GM12878 (cell line): ENCODE measurements at regions not wholly inside any gene's neighbourhood (a gene's known extent, or its start where the extent isn't known, plus 50 kb on each side); places are given as distances from the start of the nearest gene placed in this dataset.

Experiments used
- ATAC-seq: fragments of 200-7000 bp; cut with Tn5 transposase; 3 replicates; pipeline ENCODE4 v1.9.1; 2020; ENCODE audit warnings: mild to moderate bottlenecking, moderate library complexity
- BruUV-seq: library from RNA; stranded (reverse); fragments of 400-500 nt; replicated peaks from 2 replicates; lab custom pipeline; 2021; lab: Mats Ljungman, UMichigan
- CTCF ChIA-PET: fragments of 300-600 bp; sonication (Branson Sonifier 250); formaldehyde crosslinking; extraction: SDS; loops from one replicate; lab custom pipeline; 2021; ENCODE audit warnings: inconsistent platforms; lab: Yijun Ruan, JAX
- POLR2A ChIA-PET: fragments of 350-600 bp; formaldehyde crosslinking; extraction: SDS; loops from one replicate; lab custom pipeline; 2021; ENCODE audit warnings: inconsistent platforms; lab: Charles Lee
- RAD21 ChIA-PET: fragments of 300-600 bp; sonication (Branson Sonifier 250); formaldehyde crosslinking; loops from one replicate; lab custom pipeline; 2023; ENCODE audit warnings: antibody characterized with exemption; ENCODE audit not compliant: unreplicated experiment; lab: Charles Lee
- SMC1A ChIA-PET: fragments of 300-600 bp; sonication (Branson Sonifier 250); formaldehyde crosslinking; loops from one replicate; lab custom pipeline; 2023; ENCODE audit not compliant: unreplicated experiment, uncharacterized antibody; lab: Charles Lee
- DNase-seq: peaks from one replicate; pipeline ENCODE4 v3.0.0-alpha.2; 2011; ENCODE audit warnings: low read depth, low spot score
- FAIRE-seq: peaks from 3 replicates; lab custom pipeline; 2011; peaks lifted over from hg19 to GRCh38; lab: Jason Lieb, UNC
- H2AFZ ChIP-seq: 2 replicates; pipeline ENCODE4 v1.6.0; 2011; ENCODE audit warnings: low read depth, low read length, control low read depth; ENCODE audit not compliant: control insufficient read depth
- H3K27ac ChIP-seq: 2 replicates; pipeline ENCODE4 v1.5.1; 2011; ENCODE audit warnings: control low read depth; ENCODE audit not compliant: control insufficient read depth, insufficient read depth
- H3K27me3 ChIP-seq, 2 experiments: replicated peaks in 1 of 2; 2 replicates each; pipeline versions ENCODE4 v1.6.0 to v1.6.1; 2011; ENCODE audit warnings: low read length in 1 of 2; ENCODE audit not compliant: control insufficient read depth in 2 of 2, insufficient read depth in 2 of 2
- H3K36me3 ChIP-seq, 2 experiments: 2 replicates each; pipeline ENCODE4 v1.5.1; 2011; ENCODE audit warnings: low read length in 1 of 2; ENCODE audit not compliant: control insufficient read depth in 2 of 2, insufficient read depth in 2 of 2
- H3K4me1 ChIP-seq: 2 replicates; pipeline ENCODE4 v1.6.1; 2011; ENCODE audit warnings: mild to moderate bottlenecking, low read length, moderate library complexity, mixed read lengths; ENCODE audit not compliant: control insufficient read depth, insufficient read depth
- H3K4me2 ChIP-seq: 2 replicates; pipeline ENCODE4 v1.6.0; 2011; ENCODE audit warnings: control low read depth; ENCODE audit not compliant: control insufficient read depth, insufficient read depth
- H3K4me3 ChIP-seq: fragments of 200-600 bp; sonication (generic); 2 replicates; pipeline ENCODE4 v1.5.1; 2016
- H3K79me2 ChIP-seq: 2 replicates; pipeline ENCODE4 v1.6.0; 2011; ENCODE audit warnings: low read length; ENCODE audit not compliant: control insufficient read depth, insufficient read depth
- H3K9ac ChIP-seq: 2 replicates; pipeline ENCODE4 v1.8.0; 2011; ENCODE audit warnings: low read length, control low read depth, mixed read lengths; ENCODE audit not compliant: control insufficient read depth, insufficient read depth
- H3K9me3 ChIP-seq: replicated peaks from 3 replicates; pipeline ENCODE4 v1.5.1; 2011; ENCODE audit warnings: mild to moderate bottlenecking, low read length; ENCODE audit not compliant: control insufficient read depth, insufficient read depth
- H4K20me1 ChIP-seq: 2 replicates; pipeline ENCODE4 v1.6.0; 2011; ENCODE audit not compliant: control insufficient read depth, insufficient read depth
- BCL11A ChIP-seq: IDR thresholded peaks from 2 replicates; pipeline ENCODE4 v1.6.1; 2011; ENCODE audit warnings: low read depth, low read length
- BMI1 ChIP-seq: fragments of 450-650 bp; IDR thresholded peaks from 2 replicates; pipeline ENCODE4 v1.6.1; 2016; ENCODE audit warnings: mild to moderate bottlenecking, moderate library complexity, borderline replicate concordance
- CHD1 ChIP-seq: IDR thresholded peaks from 2 replicates; pipeline ENCODE4 v1.6.1; 2012; ENCODE audit warnings: low read depth, low read length, improper control_type of control experiment
- GABPA ChIP-seq: IDR thresholded peaks from 2 replicates; pipeline ENCODE4 v1.6.1; 2014; ENCODE audit warnings: antibody characterized with exemption, low read depth, mild to moderate bottlenecking, inconsistent platforms
- KAT2A ChIP-seq: conservative IDR thresholded peaks from 2 replicates; pipeline ENCODE4 v1.6.1; 2011; ENCODE audit warnings: low read depth, low read length; ENCODE audit not compliant: control insufficient read depth
- KDM1A ChIP-seq: fragments of 200-600 bp; sonication (generic); IDR thresholded peaks from 2 replicates; pipeline ENCODE4 v1.6.1; 2016; ENCODE audit warnings: borderline replicate concordance
- LARP7 ChIP-seq: fragments of 450-650 bp; IDR thresholded peaks from 2 replicates; pipeline ENCODE4 v1.6.1; 2017; ENCODE audit warnings: mild to moderate bottlenecking
- MEF2B ChIP-seq: fragments of 450-650 bp; IDR thresholded peaks from 2 replicates; pipeline ENCODE4 v1.6.1; 2018; ENCODE audit warnings: mild to moderate bottlenecking, moderate library complexity; ENCODE audit not compliant: partially characterized antibody, poor library complexity, severe bottlenecking
- RFX5 ChIP-seq: IDR thresholded peaks from 2 replicates; pipeline ENCODE4 v1.6.1; 2011; ENCODE audit warnings: low read depth, low read length, improper control_type of control experiment
- SRF ChIP-seq, 2 experiments: IDR thresholded peaks; 2 replicates each; pipeline ENCODE4 v1.6.1; 2011; ENCODE audit warnings: low read depth in 2 of 2, low read length in 2 of 2, mild to moderate bottlenecking in 1 of 2, moderate library complexity in 1 of 2
- WGBS: methylation state at CpG from one replicate; pipeline ENCODE4 v1.1.6; 2016; ENCODE audit warnings: low lambda C conversion rate; ENCODE audit not compliant: insufficient replicate concordance, insufficient coverage; ENCODE audit errors: missing lambda C conversion rate; 5-methylcytosine and 5-hydroxymethylcytosine counted together
- in situ Hi-C: fragments of 300-500 bp; cut with MboI; formaldehyde crosslinking; loops from 9 replicates; pipeline ENCODE4 v1.14.3; 2018; ENCODE audit warnings: mixed read lengths
- intact Hi-C: fragments of 100-400 bp; cut with micrococcal nuclease; formaldehyde crosslinking; loops from one replicate; pipeline ENCODE4 v1.14.2; 2022; ENCODE audit not compliant: unreplicated experiment
- TF ChIP-seq, protein P1 (sequence below): fragments of 450-650 bp; formaldehyde crosslinking; IDR thresholded peaks from 2 replicates; pipeline ENCODE4 v1.5.0; 2022; ENCODE audit warnings: mild to moderate bottlenecking, missing genetic modification characterization
- TF ChIP-seq, protein P2 (sequence below): IDR thresholded peaks from 2 replicates; pipeline ENCODE4 v1.6.1; 2011; ENCODE audit warnings: borderline replicate concordance, low read depth, mild to moderate bottlenecking, moderate library complexity, low read length; ENCODE audit not compliant: insufficient read depth, poor library complexity, severe bottlenecking

DNA sequence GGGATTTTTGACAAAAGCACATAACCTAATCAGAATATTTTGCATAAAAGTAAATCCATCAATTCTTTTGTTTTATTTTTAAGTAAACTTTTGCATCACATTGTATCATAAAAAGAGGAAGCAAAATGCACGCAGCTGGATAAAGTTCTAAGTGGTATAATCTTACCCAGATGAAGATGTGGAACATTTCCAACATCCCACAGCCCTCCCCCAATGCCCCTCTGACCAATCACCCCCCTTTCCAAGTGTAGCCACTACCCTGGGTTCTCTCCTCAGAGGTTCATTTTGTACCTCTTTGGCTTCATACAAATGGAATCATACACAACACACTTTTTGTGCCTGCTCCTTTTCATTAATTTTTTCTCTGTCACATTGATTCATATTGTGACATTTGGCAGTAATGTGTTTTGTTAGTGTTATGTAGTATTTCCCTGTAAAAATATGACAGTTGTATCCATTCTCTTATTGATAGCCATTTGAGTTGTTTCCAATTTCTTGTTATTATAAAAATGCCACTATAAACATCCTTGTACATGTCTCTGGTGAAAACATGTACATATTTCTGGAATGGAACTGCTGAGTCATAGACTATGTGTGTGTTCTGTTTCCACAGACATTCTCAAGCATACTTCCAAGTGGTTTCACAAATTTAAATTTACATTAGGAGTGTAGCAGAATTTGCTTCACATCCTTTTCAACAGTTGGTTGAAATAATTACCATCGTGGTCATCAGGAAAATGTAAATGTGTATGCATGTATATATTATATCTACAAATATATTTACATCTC lies 92.9 kb upstream of the SYNDIG1 start:
- H3K9ac ChIP-seq: no peak overlapping the region
- DNase-seq: no peak
- no peaks in the 10 kb centered on the region for H4K20me1 ChIP-seq
- no peaks in the 10 kb centered on the region for H3K27me3 ChIP-seq
- BruUV-seq: no TSS peak
- FAIRE-seq: no peak
- no peak overlapping the region for H3K4me2 ChIP-seq
- ChIA-PET SMC1A (no interaction called here), CTCF (no interaction called here), RAD21 (no interaction called here), POLR2A (no interaction called here)
- intact Hi-C loops (no loop called here), in situ Hi-C loops (no loop called here)
- no peaks in the 10 kb centered on the region for H3K4me1 ChIP-seq
- TF ChIP-seq, protein P1, sequence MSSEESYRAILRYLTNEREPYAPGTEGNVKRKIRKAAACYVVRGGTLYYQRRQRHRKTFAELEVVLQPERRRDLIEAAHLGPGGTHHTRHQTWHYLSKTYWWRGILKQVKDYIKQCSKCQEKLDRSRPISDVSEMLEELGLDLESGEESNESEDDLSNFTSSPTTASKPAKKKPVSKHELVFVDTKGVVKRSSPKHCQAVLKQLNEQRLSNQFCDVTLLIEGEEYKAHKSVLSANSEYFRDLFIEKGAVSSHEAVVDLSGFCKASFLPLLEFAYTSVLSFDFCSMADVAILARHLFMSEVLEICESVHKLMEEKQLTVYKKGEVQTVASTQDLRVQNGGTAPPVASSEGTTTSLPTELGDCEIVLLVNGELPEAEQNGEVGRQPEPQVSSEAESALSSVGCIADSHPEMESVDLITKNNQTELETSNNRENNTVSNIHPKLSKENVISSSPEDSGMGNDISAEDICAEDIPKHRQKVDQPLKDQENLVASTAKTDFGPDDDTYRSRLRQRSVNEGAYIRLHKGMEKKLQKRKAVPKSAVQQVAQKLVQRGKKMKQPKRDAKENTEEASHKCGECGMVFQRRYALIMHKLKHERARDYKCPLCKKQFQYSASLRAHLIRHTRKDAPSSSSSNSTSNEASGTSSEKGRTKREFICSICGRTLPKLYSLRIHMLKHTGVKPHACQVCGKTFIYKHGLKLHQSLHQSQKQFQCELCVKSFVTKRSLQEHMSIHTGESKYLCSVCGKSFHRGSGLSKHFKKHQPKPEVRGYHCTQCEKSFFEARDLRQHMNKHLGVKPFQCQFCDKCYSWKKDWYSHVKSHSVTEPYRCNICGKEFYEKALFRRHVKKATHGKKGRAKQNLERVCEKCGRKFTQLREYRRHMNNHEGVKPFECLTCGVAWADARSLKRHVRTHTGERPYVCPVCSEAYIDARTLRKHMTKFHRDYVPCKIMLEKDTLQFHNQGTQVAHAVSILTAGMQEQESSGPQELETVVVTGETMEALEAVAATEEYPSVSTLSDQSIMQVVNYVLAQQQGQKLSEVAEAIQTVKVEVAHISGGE (CRISPR knock-in tag): no peak
- no peak overlapping the region for H2AFZ ChIP-seq
- no peak for ATAC-seq
- no peak overlapping the region for H3K27ac ChIP-seq
- H3K79me2 ChIP-seq: no peaks in the 10 kb centered on the region
- H3K9me3 ChIP-seq: no peaks in the 10 kb centered on the region
- 0% methylated on average over 2 of the region's 2 CpGs for WGBS
- H3K36me3 ChIP-seq: no peaks in the 10 kb centered on the region
- H3K4me3 ChIP-seq: no peak overlapping the region

DNA sequence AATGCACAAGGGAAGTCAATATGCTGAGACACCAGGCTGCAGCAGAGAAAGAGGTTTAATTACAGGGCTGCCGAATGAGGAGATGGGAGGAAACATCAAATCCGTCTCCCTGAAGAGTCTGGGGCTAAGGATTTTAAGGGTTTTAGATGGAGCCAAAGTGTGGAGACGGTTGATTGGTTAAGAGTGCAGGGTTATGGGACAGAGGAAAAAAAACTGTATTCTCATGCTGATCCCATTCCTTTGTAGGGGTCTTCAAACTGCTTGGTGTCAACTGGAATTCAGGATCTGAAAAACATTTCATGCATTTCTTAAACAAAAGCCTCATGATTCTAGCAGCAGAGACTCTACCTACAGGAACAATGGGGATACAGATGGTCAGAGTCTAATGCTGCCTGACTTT lies 96.1 kb upstream of the SYNDIG1 start:
- FAIRE-seq (no peak), ATAC-seq (no peak), DNase-seq (no peak)
- Histone ChIP-seq H3K79me2 (no peaks in the 10 kb centered on the region), H2AFZ (no peak overlapping the region), H3K36me3 (no peaks in the 10 kb centered on the region), H4K20me1 (no peaks in the 10 kb centered on the region), H3K4me1 (no peaks in the 10 kb centered on the region), H3K27ac (no peak overlapping the region), H3K27me3 (no peaks in the 10 kb centered on the region), H3K9me3 (no peaks in the 10 kb centered on the region), H3K9ac (no peak overlapping the region), H3K4me3 (no peak overlapping the region), H3K4me2 (no peak overlapping the region)
- ChIA-PET POLR2A (no interaction called here), CTCF (no interaction called here), SMC1A (no interaction called here), RAD21 (no interaction called here)
- intact Hi-C loops: no loop called here
- BruUV-seq: no TSS peak
- WGBS: 17% methylated on average over 3 of the region's 3 CpGs
- in situ Hi-C loops: no loop called here
- no peak for TF ChIP-seq CHD1
- TF ChIP-seq BCL11A: no peak
- TF ChIP-seq KAT2A: no peak
- TF ChIP-seq LARP7: no peak
- TF ChIP-seq RFX5: no peak
- TF ChIP-seq GABPA: no peak
- TF ChIP-seq KDM1A: no peak
- TF ChIP-seq SRF (IDR thresholded peaks at IDR 0.05; ENCODE audit: low read depth in 2 of 2, low read length in 2 of 2): no peak
- TF ChIP-seq, protein P2, sequence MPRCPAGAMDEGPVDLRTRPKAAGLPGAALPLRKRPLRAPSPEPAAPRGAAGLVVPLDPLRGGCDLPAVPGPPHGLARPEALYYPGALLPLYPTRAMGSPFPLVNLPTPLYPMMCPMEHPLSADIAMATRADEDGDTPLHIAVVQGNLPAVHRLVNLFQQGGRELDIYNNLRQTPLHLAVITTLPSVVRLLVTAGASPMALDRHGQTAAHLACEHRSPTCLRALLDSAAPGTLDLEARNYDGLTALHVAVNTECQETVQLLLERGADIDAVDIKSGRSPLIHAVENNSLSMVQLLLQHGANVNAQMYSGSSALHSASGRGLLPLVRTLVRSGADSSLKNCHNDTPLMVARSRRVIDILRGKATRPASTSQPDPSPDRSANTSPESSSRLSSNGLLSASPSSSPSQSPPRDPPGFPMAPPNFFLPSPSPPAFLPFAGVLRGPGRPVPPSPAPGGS: no peak
- no peak for TF ChIP-seq BMI1
- TF ChIP-seq MEF2B: no peak
